Left lobe of liver (tissue), 2 donors: ENCODE measurements at regions not wholly inside any gene's neighbourhood (a gene's known extent, or its start where the extent isn't known, plus 50 kb on each side); places are given as distances from the start of the nearest gene placed in this dataset.
A peak's percentile ranks its signal among the peaks of the same experiment; 100 is the strongest.

Source experiments
- ATAC-seq: fragments of 200-7000 bp; cut with Tn5 transposase; one replicate; pipeline ENCODE4 v1.9.1; 2020; ENCODE audit warnings: mild to moderate bottlenecking, moderate library complexity
- DNase-seq: peaks from one replicate; pipeline ENCODE4 v3.0.0-alpha.2; 2020; ENCODE audit warnings: low spot score
- donor health status: DM: no; HTN: no; CAD: no; lungs with moderate emphysema.
- donor health status: DM: no; HTN: yes; CAD: no.

DNA sequence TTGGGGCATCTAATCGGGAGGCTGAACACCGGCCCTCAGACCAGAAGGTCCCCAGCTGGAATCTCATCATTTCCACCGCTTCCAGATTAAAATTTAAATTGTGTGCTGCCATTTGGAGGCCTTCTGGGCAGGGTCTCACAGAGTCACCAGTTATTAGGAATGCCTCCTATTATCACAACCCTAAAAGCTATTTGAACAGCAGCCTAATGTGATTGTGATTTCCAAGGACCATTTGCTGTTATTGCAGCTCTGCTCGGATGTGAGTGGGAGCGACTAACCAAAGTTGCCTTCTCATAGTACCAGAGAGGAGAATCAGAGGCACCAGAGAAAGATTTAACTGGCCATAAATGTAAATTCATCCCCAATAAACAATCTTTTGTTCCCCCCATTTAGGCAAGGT lies 277.3 kb downstream of the RNF144B start:
- no peak for ATAC-seq

DNA sequence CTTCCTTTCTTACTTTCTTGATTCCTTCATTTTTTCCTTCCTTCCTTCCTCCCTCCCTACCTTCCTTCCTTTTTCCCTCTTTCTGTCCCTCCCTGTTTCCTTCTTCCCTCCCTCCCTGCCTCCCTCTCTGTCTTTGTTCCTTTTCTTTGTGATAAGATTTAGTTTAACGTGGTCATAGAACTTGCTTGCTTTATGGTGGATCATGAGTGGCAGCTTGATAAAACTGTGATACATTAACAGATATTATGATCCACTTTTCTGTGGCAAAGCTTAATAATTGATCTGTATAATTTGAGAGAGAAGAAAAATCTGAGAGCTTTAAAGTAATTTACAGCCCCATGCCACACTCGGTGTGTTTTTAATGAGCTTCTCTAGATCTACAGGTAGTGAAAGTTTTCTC lies 280.5 kb downstream of the RNF144B start:
- no peak for ATAC-seq
- no peak for DNase-seq

More for the DNA sequence above, 277.3 kb downstream of the RNF144B start:
- DNase-seq, result no peak

DNA sequence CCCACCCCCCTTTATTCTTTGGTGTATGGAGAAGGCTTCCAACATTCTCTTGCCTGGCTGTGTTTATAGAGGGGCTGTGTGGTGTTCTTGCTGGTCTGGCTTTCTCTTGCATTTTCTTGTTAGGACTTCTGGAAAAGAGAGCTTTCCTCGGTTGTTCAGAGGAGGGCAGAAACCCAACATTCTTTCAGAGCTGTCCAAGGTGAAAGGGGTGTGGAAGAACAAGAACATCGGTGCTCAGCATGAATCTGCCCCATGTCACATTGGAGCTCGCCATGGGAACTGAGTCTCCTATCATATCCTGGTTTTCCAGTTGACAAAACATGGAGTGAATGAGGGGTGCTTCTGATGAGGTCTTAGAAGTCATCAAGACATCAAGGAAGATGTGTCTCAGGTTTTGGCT lies 281.8 kb downstream of the RNF144B start:
- no peak for ATAC-seq
- no peak for DNase-seq

DNA sequence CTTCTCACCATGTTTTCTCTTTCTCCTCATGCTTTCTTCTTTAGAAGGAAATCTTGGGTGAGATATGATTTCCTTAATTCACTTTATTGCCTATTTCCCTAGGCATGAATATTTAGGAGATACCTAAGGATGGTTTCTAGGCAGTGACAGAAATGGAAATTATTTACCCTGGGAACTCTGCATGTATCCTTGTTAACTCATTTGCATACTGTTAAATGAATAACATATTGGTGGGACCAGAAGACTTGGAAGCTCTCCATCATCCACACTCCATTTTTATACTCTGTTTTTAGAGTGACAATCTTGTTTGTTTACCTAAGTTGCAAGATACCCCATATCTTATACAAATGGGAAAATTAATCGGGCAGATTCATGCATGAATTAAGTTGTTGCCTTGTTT lies 285.7 kb downstream of the RNF144B start:
- DNase-seq (no peak), ATAC-seq (no peak)

DNA sequence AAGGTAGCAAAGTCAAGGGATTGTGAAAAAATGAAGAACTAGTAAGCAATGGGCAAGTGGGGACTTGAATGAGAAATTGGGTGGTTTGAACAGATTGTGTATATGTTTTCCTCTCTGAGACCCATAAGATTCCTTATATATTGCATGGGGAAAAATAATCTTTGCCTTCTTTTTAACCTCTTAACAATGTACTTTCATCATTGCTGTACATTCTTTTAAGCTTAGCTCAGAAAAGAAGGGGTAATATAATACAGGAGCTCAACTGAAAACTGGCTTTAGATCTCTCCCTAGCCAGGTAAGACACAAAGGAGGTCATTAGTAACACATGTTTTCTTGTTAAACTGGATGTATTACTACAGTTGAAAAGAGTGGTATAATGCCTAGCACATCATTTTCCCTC lies 287.2 kb downstream of the RNF144B start:
- DNase-seq (no peak), ATAC-seq (no peak)

DNA sequence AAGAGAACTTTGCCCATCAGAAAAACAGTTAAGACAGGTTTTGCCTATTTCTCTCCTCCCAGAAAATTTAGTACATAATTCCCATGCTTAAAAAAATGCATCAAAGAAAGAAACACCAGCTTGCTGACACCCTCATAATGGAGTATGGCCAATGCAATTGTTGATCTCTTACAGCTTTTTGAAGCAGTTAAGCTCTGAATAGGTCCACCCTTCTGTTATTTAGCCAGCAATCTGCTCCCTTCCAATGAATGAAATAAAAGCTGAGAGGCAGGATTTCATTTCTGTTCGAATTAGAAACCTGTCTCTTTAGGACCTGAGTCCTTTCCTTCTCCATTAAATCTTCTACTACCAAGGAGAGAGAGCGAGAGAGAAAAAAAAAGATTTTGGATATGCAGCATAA lies 288.7 kb downstream of the RNF144B start:
- no peak for ATAC-seq
- no peak for DNase-seq

DNA sequence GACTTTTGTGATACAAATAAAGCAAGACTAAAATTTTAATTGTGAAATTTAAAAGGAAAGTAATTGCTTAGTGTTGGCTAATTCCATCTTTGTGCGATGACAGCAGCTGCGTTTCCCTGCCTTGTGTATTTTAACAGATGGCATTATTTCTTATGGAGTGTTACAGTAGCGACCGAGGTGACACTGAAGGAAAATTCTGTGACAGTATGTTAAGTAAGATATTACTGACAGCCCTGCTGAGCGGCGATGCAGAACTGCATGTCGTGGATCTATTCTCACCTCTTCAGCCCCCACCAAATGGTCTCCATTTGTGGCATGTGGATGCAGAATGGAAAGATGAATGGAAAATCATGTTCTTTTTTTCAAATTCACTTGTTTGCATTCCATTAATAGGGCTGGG lies 289.4 kb downstream of the RNF144B start:
- ATAC-seq (no peak), DNase-seq (no peak)

DNA sequence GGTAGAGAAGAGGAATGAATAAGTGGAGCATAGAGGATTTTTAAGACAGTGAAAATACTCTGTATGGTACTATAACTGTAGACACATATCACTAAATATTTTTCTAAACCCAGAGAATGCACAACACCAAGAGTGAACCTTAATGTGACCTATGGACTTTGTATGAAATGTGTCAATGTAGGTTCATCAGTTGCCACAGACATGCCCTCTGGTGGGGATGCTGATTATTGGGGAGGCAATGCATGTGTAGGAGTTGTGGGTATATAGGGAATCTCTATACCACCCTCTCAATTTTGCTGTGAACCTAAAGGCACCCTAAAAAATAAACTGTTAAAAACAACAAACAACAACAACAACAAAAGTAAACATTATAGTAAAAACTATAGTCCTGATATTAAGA lies 293.7 kb downstream of the RNF144B start:
- ATAC-seq (peak; percentile 81), DNase-seq (no peak)

DNA sequence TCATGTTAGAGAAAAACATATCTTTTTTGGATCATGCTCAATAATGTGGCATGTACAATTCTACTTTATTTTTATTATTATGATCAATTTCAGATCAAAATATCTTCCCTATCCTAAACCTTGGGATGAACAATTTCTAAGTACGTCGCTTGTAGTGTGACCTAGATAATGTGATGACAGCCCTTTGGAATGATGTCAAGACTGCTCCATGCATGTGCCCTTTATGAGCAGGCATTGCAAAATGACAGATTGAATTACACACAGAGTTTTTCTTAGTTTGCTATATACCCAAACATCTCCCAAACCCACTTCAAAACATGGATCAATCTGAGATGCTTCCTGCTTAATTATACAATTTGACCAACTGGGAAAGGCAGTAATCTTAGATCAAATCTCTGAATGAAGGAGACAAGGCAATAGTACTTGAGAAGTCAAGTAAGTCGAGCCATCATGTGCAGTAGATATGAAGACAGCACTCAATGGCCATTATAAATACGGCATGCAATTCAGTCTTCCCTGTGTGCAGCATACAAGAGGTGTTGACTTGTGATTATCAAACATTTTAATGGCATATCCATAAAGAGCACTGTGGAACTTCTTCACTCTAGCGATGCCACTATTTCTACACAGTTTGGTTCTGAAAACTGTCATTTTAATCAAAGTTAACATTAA lies 294.8 kb downstream of the RNF144B start:
- DNase-seq, result no peak
- ATAC-seq, result no peak

DNA sequence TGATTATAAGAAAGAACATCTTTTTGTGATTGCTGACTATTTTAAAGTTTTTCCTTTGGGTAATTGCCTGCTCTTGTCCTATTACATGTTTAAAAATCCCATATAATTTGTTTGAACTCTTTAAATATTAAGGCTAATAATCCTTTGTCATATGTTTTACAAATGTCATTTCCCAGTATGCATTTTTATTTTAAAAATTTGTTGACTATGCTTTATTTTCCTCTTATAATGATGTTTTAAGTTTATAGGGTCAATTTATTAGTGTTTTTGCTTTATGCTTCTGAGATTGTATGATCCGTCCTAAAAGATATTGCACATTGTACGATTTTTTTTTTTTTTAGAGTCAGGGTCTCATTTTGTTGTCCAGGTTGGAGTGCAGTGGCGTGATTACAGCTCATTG lies 297.2 kb downstream of the RNF144B start:
- ATAC-seq (no peak), DNase-seq (no peak)

DNA sequence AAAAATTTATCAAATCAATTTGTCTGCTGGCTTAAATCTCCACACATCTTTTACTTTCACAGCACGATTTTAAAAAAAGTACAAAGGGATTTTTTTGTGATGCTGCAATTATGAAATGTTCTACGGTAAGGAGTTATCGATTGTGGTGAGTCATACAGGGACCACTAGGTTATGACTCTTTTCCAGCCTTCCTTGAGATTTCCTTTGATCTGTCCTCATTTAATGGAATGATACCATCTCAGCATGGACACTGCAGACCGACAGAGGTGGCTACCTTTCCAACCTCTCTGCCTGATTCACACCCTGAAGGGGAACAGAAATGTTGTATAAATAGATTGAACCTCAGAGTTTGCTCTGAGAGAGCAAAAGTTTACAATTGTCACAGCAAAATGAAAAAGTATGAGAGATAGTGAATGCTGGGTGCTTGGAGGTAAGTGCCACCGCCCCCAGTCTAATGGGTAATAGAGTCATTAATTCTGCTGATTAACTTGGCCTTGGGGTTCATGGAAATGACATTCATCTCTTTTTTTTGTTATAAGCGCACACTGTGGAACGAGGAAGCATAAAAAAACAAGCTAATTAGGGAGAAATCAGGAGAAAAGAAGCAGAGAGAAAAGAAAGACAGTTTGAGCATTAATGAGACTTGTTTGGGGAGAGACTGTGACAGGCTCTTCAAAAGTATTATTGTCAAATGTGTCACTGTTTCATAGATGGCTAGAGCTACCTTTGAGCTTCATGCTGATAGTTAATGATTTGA lies 306.0 kb downstream of the RNF144B start:
- DNase-seq (no peak), ATAC-seq (no peak)

DNA sequence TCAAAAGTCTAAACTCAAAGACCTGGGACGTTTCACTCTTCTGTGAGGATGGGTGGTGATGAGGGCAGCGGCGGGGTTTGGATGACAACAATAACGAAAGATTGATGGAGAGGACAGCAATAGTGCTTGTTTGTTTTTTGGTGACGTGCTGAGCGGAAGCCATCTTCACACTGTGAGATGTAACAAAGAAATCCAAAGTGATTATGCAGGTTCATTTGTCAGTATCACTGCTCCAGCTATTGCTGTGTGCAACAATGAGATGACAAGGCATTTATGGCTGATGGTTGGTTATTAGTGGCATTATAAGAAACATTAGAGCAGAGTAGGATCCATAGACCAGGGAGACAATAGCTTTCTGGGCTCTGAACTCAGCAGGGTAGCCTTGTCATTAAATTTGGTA lies 306.7 kb downstream of the RNF144B start:
- ATAC-seq (no peak), DNase-seq (no peak)

DNA sequence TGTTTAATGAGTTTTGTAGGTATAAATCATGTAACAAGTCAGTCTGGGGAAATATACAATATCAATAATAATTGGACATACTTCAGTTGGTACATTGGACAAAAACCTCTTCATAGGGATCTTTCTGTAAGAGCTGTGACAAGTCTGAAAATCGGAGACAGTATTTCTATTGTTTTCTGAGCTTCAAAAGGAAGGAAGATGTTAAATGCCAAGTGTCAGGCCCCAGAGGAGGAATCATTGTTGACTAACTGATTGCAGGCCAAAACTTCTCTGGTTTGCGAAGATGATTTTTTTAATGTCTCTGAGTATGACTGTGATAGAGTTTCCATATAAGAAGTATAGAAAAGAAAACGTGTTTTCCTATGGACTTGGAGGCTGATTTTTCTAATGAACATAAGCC lies 316.4 kb downstream of the RNF144B start:
- DNase-seq, result no peak
- no peak for ATAC-seq

DNA sequence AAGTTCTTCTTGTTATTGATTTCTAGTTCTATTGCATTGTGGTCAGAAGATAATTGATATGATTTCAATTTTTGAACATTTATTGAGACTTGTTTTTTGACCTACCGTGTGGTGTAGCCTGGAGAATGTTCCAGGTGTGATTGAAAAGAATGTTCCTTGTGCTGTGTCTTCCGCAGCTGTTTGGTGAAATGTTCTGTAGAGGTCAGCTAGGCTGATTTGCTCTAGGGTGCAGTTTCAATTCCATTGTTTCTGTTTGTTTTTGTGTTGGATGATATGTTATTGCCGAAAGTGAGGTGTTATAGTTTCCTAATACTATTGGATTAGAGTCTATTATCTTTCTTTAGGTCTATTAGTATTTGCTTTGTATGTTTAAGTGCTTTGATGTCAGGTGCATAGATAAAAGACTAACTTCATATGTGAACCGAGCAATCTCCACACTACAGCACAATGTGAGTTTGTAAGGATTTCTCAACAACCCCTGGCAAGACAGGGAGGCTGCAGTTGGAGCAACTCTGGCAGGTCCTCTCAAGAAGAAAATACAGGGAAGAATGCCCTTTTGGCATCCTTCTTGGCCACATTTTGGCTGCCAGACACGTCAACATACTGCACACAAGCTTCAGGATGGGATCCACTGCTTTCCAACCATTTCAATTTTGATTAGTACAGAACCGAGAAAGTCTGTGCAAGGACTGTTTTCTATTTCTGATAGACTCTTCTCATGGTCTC lies 320.7 kb downstream of the RNF144B start:
- DNase-seq (no peak), ATAC-seq (no peak)

DNA sequence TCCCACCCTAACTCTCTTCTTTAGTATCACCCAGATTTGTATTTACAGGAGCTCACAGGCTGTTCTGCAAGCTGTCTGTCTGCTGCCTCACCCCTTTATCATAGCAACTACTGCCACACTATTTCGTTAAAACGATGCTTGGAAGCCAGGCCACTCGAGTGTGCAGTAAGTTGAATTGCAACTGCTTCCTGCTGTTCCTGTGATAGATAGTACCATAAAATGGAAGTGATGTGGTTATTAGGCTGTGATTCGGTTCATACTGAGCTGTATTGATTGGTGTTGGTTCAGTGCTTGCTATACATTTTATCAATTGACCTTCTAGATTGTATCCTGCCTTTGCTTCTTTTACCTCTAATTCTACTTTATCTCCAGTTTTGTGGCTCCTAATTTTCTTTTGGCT lies 325.4 kb downstream of the RNF144B start:
- DNase-seq (no peak), ATAC-seq (no peak)

DNA sequence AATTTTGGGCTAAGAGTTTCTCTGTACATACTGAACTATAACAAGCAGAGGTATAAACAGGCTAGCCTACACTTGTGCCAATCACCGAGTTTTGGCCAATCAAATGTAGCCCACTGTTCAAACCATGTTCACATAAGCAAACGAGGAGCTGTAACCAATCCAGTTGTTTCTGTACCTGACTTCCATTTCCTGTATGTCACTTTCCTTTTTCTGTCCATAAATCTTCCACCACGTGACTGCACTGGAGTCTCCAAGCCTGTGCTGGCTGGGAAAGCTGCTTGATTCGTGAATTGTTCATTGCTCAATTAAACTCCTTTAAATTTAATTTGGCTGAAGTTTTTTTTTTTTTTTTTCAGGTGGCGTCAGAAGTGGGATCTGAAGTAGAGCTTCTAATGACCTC lies 332.9 kb downstream of the RNF144B start:
- DNase-seq, result no peak
- ATAC-seq, result no peak

DNA sequence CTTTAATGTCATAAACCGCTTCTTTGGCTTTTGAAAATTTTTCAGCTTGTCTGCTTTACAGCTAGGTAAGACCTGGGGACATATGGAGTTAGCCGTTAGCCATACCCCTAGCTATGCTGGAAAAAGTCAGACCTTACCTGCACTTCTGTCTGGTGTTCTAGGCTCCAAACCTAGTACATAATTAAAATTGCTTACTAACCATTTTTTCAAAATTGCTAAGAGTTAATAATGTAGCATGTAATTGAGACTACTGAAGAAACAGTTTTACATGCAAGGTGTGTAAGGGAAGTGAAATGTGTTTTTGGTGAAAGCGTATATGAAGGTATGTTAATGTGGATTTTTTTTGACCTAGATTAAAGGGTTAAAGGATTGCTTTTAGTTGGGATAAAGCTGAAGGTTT lies 336.9 kb downstream of the RNF144B start:
- no peak for DNase-seq
- no peak for ATAC-seq

DNA sequence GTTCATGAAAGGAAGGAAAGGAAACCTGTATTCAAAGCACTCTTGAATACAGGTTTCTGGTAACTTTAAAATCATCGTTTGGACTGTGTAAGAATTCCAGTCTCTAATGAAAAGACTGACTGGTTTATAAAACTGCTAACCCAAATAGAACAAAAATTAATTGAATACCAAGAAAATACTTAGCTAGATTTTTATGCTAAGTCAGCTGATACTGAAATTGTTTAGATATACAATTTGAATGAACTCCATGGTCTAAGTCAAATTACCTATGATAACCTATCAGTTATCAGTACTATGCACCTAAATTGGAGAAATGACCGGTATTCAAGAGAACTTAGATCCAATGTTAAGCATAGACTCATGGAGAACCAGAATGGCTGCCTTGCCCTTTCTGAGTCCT lies 338.3 kb downstream of the RNF144B start:
- DNase-seq (no peak), ATAC-seq (no peak)

DNA sequence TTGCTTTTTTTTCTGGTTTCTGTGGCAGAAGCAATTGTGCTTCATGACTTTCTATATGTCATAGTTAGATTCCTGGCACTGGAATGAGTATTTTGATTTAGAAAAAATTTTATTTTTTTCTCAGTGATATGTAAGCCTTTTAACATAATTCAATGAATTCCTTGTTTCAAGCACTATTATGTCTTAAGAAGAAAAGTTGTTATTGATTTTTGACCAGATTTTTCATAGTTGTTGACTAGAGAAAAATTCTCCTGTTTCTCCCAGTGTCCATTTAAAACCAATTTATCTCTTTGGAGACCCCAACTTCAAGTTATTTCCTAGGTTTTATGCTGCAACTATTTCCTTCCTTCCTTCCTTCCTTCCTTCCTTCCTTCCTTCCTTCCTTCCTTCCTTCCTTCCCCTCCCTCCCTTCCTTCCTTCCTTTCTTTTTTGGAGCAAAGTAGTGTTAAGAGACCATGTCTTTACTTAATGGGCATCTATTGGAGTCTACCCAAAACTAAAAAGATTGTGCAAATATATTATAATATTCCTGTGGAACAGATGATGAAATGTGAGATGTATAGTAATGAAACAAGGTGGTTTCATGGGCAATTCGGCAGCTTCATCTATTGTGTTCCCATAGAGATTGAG lies 346.9 kb downstream of the RNF144B start:
- ATAC-seq (no peak), DNase-seq (no peak)

DNA sequence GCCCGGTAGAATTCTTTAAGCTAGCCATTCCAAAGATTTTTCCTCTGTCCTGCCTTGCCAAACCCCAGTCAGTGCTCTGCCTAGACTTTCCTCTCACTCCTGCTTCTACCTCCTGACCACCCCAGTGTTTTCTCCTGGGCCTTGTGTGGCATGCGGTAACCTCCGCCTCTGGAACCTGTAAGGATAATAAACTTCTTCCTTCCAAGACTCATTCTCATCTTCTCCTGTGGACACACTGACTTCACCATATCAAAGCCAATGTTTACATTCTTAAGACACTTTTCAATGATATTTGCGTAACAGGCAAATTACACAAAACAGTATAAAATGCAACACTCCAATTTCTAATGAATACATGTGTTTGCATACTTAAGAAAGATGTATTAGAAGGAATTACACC lies 354.6 kb downstream of the RNF144B start:
- DNase-seq (no peak), ATAC-seq (no peak)

DNA sequence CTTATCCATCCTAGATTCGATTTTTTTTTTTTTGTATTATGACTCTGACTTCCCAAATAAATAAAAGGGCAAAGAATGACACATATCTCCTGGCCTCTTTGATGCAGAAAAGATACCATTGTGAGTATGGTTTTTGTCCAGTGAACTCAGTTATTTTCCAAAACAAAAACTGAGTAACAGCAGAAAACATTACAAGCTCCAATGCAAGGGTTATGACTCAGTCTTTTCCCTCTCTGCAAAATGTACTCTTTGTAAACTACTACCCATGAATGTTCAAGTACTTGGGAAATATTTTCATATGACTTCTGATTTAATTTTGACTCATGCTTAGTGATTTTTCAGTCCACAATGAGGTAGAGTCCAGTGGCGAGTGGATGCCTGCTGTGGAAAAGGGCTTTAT lies 355.3 kb downstream of the RNF144B start:
- DNase-seq (no peak), ATAC-seq (no peak)

DNA sequence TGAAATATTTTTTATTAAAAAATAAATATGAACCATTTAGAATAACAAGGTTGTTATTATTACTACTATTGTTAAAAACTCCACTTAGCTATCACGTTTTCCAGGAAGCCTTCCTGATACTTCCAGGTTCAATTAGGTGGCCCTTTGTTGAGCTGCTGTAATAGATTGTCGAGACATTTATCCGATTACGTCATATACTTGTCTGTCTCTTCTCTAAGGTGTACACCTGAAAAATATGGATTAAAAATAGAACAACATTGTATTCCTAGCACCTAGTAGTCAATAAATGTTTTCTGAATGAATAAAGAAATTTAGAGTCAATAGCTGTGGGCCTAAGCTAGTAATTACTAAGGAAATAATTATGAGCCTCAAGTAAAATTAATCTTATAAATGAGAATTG lies 359.6 kb downstream of the RNF144B start:
- ATAC-seq (no peak), DNase-seq (no peak)
